ENCODE measurements at regions not wholly inside any gene's neighbourhood (a gene's known extent, or its start where the extent isn't known, plus 50 kb on each side); places are given as distances from the start of the nearest gene placed in this dataset.

GRCh38 chr4:81348778-81349094, 123.0 kb downstream of the RASGEF1B start:
- TF ChIP-seq CTCF (conservative IDR thresholded peaks at IDR 0.05 in 1 of 2, IDR thresholded peaks at IDR 0.05 in 1 of 2; ENCODE audit: extremely low read depth in 1 of 2, insufficient read depth in 1 of 2, low read depth in 1 of 2, low read length in 2 of 2) (no peak), EZH2 (IDR thresholded peaks at IDR 0.05; ENCODE audit: borderline replicate concordance, low read length) (no peak)
